C4-2B (cell line): ENCODE measurements at regions not wholly inside any gene's neighbourhood (a gene's known extent, or its start where the extent isn't known, plus 50 kb on each side); places are given as distances from the start of the nearest gene placed in this dataset.

Experiments
- H3K27ac ChIP-seq: fragments of 450-650 bp; 2 replicates; pipeline ENCODE4 v1.5.1; 2017
- CTCF ChIP-seq: fragments of 450-650 bp; conservative IDR thresholded peaks from 2 replicates; pipeline ENCODE4 v1.5.1; 2017; ENCODE audit warnings: mild to moderate bottlenecking
- ZFX ChIP-seq: fragments of 450-650 bp; IDR thresholded peaks from 2 replicates; pipeline ENCODE4 v1.6.1; 2017

- H3K27ac ChIP-seq = no peak overlapping the region
- TF ChIP-seq CTCF = no peak
- TF ChIP-seq ZFX = no peak
Observed at GRCh38 chr1:209367061-209367772, 216.3 kb upstream of the CAMK1G start.

- TF ChIP-seq CTCF = no peak
- no peak for TF ChIP-seq ZFX
- H3K27ac ChIP-seq = no peak overlapping the region
Observed at GRCh38 chr1:209368864-209369598, 214.5 kb upstream of the CAMK1G start.

GRCh38 chr1:209370241-209370995, 213.1 kb upstream of the CAMK1G start:
- TF ChIP-seq ZFX (no peak), CTCF (no peak)
- H3K27ac ChIP-seq = no peak overlapping the region

GRCh38 chr1:209375097-209375496, 208.4 kb upstream of the CAMK1G start:
- TF ChIP-seq CTCF (no peak), ZFX (no peak)
- no peak overlapping the region for H3K27ac ChIP-seq

- TF ChIP-seq CTCF (no peak), ZFX (no peak)
- no peak overlapping the region for H3K27ac ChIP-seq
Observed at GRCh38 chr1:209375671-209376365, 207.7 kb upstream of the CAMK1G start.

- no peak overlapping the region for H3K27ac ChIP-seq
- TF ChIP-seq CTCF = no peak
- TF ChIP-seq ZFX = no peak
Observed at GRCh38 chr1:209376774-209377173, 206.7 kb upstream of the CAMK1G start.

GRCh38 chr1:209377995-209378394, 205.5 kb upstream of the CAMK1G start:
- no peak overlapping the region; the same call in 1 of the 2 replicates for H3K27ac ChIP-seq

More at GRCh38 chr1:209377995-209378394, 205.5 kb upstream of the CAMK1G start:
- no peak for TF ChIP-seq ZFX
- TF ChIP-seq CTCF = no peak
